Activated T-helper 1 cell treated with anti-CD3 and anti-CD28 coated beads, Interleukin-2, amount 50 U/mL, for 16 hours (primary cell): ENCODE measurements at regions not wholly inside any gene's neighbourhood (a gene's known extent, or its start where the extent isn't known, plus 50 kb on each side); places are given as distances from the start of the nearest gene placed in this dataset.

ENCODE experiments used
- DNase-seq, 2 donors: peaks; one replicate each; pipeline ENCODE4 v3.0.0-alpha.2; 2020; ENCODE audit warnings: low read depth in 1 of 2, low spot score in 1 of 2

- no peak for DNase-seq
Measured at GRCh38 chr2:236794176-236794957, 224.7 kb downstream of the ACKR3 start.

GRCh38 chr2:236795169-236795860 lies 225.7 kb downstream of the ACKR3 start:
- no peak for DNase-seq

- no peak for DNase-seq
Measured at GRCh38 chr2:236795861-236796219, 226.2 kb downstream of the ACKR3 start.

GRCh38 chr2:236796236-236796635 lies 226.6 kb downstream of the ACKR3 start:
- DNase-seq = no peak

- DNase-seq = no peak
Measured at GRCh38 chr2:236797411-236797810, 227.8 kb downstream of the ACKR3 start.

- no peak for DNase-seq
Measured at GRCh38 chr2:236798491-236798890, 228.9 kb downstream of the ACKR3 start.

- no peak for DNase-seq
Measured at GRCh38 chr2:236799391-236800026, 229.9 kb downstream of the ACKR3 start.

GRCh38 chr2:236802862-236803261 lies 233.2 kb downstream of the ACKR3 start:
- DNase-seq = no peak

- DNase-seq = no peak
Measured at GRCh38 chr2:236803621-236804020, 234.0 kb downstream of the ACKR3 start.

GRCh38 chr2:236805800-236806531 lies 236.3 kb downstream of the ACKR3 start:
- no peak for DNase-seq

- no peak for DNase-seq
Measured at GRCh38 chr2:236809716-236810115, 240.1 kb downstream of the ACKR3 start.

GRCh38 chr2:236811062-236811656 lies 241.5 kb downstream of the ACKR3 start:
- DNase-seq = no peak

- DNase-seq = no peak
Measured at GRCh38 chr2:236813766-236814165, 244.1 kb downstream of the ACKR3 start.

- DNase-seq = no peak
Measured at GRCh38 chr2:236814593-236814992, 245.0 kb downstream of the ACKR3 start.

- DNase-seq = no peak
Measured at GRCh38 chr2:236815746-236816145, 246.1 kb downstream of the ACKR3 start.

GRCh38 chr2:236816197-236817170 lies 246.9 kb downstream of the ACKR3 start:
- DNase-seq = no peak

- DNase-seq = no peak
Measured at GRCh38 chr2:236818281-236819045, 248.8 kb downstream of the ACKR3 start.

- DNase-seq = no peak
Measured at GRCh38 chr2:236819275-236820002, 249.8 kb downstream of the ACKR3 start.
